ENCODE measurements at regions not wholly inside any gene's neighbourhood (a gene's known extent, or its start where the extent isn't known, plus 50 kb on each side); places are given as distances from the start of the nearest gene placed in this dataset.
"Not testable (repeated sequence)": the region's sequence is repeated elsewhere in the genome, so short reads cannot be mapped to it uniquely, and the experiment has no call there.

DNA sequence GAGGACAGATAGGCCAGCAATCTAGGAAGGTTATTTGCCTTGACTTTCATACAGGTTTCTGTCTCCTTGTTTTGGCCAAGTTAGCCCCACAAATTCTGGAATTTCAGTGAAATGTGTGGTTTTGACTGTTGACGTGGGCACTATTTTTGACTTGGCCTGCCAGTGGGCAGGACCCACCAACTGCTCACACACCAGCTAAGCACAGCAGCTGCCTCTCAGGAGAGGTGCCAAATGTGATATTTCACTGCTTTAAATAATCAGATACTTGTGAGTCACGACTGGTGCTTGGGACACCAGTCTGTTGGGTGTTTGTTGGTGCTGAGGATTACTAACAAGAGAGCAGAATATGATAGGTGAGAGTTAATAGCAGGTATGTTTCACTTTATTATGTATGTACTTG, 409.7 kb upstream of the MTPN start:
- DNase-seq = no peak
- ATAC-seq = no peak
- intact Hi-C loops (cut with DNase I) = no loop called here
- WGBS (ENCODE audit: insufficient coverage, low coverage, low lambda C conversion rate, missing lambda C conversion rate) = 52% methylated on average over 2 of the region's 2 CpGs
- Histone ChIP-seq H3K9me3 (no peaks in the 10 kb centered on the region), H3K27me3 (no peaks in the 10 kb centered on the region), H3K4me1 (no peaks in the 10 kb centered on the region), H3K4me3 (no peak overlapping the region), H3K36me3 (no peaks in the 10 kb centered on the region), H3K27ac (no peak overlapping the region)
- no peak for TF ChIP-seq POLR2A (IDR thresholded peaks at IDR 0.05)

DNA sequence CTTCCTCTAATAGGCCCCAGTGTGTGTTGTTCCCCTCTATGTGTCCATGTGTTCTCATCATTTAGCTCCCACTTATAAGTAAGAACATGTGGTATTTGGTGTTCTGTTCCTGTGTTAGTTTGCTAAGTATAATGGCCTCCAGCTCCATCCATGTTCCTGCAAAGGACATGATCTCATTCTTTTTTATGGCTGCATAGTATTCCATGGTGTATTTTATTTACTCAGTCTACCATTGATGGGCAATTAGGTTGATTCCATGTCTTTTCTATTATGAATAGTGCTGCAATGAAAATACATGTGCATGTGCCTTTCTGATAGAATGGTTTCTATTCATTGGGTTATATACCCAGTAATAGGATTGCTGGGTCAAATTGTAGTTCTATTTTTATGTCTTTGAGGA, 394.2 kb upstream of the MTPN start:
- DNase-seq; intact Hi-C loops (cut with DNase I); H3K27me3 ChIP-seq; ATAC-seq; H3K27ac ChIP-seq; H3K9me3 ChIP-seq; H3K4me3 ChIP-seq; H3K4me1 ChIP-seq; H3K36me3 ChIP-seq: not testable (repeated sequence)

DNA sequence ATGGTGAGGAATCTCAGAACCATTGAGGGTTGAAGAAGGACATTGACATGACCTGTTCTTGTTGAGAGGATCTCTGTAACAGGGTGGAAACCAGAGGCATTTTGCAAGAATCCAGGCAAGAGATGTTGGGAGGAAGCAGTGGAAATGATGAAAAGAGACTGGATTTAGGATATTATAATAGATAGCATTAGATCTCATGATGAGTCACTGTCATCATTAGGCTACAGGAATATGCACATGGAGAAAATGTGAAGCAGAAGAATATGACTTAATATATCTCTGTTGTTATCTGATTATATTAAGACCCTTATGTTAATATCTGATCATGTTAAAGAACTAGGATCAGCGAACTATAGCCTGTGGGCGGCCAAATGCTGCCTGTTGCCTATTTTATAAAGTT, 393.0 kb upstream of the MTPN start:
- WGBS (ENCODE audit: insufficient coverage, low coverage, low lambda C conversion rate, missing lambda C conversion rate) = 73% methylated on average over 2 of the region's 2 CpGs
- H3K27me3 ChIP-seq = no peaks in the 10 kb centered on the region
- H3K27ac ChIP-seq = no peak overlapping the region
- no peak for TF ChIP-seq POLR2A (IDR thresholded peaks at IDR 0.05)
- TF ChIP-seq, protein P1, sequence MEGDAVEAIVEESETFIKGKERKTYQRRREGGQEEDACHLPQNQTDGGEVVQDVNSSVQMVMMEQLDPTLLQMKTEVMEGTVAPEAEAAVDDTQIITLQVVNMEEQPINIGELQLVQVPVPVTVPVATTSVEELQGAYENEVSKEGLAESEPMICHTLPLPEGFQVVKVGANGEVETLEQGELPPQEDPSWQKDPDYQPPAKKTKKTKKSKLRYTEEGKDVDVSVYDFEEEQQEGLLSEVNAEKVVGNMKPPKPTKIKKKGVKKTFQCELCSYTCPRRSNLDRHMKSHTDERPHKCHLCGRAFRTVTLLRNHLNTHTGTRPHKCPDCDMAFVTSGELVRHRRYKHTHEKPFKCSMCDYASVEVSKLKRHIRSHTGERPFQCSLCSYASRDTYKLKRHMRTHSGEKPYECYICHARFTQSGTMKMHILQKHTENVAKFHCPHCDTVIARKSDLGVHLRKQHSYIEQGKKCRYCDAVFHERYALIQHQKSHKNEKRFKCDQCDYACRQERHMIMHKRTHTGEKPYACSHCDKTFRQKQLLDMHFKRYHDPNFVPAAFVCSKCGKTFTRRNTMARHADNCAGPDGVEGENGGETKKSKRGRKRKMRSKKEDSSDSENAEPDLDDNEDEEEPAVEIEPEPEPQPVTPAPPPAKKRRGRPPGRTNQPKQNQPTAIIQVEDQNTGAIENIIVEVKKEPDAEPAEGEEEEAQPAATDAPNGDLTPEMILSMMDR (IDR thresholded peaks at IDR 0.05) = no peak
- no peak overlapping the region for H3K4me3 ChIP-seq
- intact Hi-C loops (cut with DNase I) = no loop called here
- no peaks in the 10 kb centered on the region for H3K4me1 ChIP-seq
- ATAC-seq = no peak
- no peak for DNase-seq
- no peaks in the 10 kb centered on the region for H3K9me3 ChIP-seq
- H3K36me3 ChIP-seq = no peaks in the 10 kb centered on the region

DNA sequence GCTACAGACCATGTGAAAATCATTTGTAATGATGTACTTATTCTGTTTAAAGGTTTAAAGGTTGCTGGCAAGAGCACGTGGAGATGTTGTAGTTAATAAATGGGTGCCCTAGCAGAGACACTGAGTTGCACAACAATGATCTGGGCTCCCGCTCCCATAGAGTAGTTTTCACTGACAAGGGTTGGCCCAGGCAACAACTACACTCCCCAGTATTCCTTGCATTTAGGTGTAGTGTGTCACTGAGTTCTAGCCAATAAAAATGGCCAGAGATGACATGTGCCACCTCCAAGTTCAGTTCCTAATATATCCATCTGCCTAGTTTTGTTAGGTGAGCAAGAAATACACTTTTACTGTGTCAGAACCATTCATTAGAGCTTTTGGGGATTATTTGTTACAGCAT, 392.1 kb upstream of the MTPN start:
- intact Hi-C loops (cut with DNase I) = no loop called here
- TF ChIP-seq, protein P1 (IDR thresholded peaks at IDR 0.05) = no peak
- TF ChIP-seq POLR2A (IDR thresholded peaks at IDR 0.05) = no peak
- DNase-seq (no peak), ATAC-seq (no peak)
- no peaks in the 10 kb centered on the region for H3K36me3 ChIP-seq
- H3K27me3 ChIP-seq = no peaks in the 10 kb centered on the region
- H3K4me1 ChIP-seq = no peaks in the 10 kb centered on the region
- no peak overlapping the region for H3K4me3 ChIP-seq
- no peaks in the 10 kb centered on the region for H3K9me3 ChIP-seq
- H3K27ac ChIP-seq = no peak overlapping the region
- 13% methylated on average over 2 of the region's 2 CpGs for WGBS (ENCODE audit: insufficient coverage, low coverage, low lambda C conversion rate, missing lambda C conversion rate)

DNA sequence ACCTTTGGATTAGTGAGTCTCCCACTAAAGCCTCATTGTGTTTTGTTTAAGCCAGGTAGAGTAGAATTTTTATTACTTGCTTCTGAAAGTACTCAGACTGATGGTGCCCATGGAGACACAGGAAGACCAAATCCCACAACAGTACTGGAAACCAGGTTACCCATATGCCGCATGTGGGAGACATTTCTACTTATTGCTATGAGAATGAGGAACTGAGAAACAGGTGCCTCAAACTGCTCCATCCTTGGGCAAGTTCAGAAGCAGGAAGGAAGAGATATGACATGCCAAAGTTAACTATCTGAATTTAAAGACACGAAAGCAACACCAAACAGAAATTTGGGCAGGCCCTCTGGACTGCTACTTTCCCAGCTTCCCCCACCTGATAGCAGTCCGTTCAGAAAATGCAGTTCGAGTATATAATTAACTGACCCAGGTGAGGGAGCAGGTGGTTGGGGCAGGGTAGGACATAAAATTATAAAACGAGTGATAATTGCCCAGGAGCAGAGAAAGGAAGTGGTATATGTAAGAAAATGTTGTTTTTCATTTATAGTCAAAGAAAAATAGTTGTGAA, 382.3 kb upstream of the MTPN start:
- TF ChIP-seq POLR2A (IDR thresholded peaks at IDR 0.05) = no peak
- TF ChIP-seq, protein P1 (IDR thresholded peaks at IDR 0.05) = no peak
- H3K4me1 ChIP-seq = no peaks in the 10 kb centered on the region
- H3K36me3 ChIP-seq = no peaks in the 10 kb centered on the region
- no peaks in the 10 kb centered on the region for H3K27me3 ChIP-seq
- H3K27ac ChIP-seq = no peak overlapping the region
- no peaks in the 10 kb centered on the region for H3K9me3 ChIP-seq
- 22% methylated on average over 5 of the region's 5 CpGs for WGBS (ENCODE audit: insufficient coverage, low coverage, low lambda C conversion rate, missing lambda C conversion rate)
- no peak overlapping the region for H3K4me3 ChIP-seq
- no peak for DNase-seq
- no peak for ATAC-seq
- intact Hi-C loops (cut with DNase I) = no loop called here

DNA sequence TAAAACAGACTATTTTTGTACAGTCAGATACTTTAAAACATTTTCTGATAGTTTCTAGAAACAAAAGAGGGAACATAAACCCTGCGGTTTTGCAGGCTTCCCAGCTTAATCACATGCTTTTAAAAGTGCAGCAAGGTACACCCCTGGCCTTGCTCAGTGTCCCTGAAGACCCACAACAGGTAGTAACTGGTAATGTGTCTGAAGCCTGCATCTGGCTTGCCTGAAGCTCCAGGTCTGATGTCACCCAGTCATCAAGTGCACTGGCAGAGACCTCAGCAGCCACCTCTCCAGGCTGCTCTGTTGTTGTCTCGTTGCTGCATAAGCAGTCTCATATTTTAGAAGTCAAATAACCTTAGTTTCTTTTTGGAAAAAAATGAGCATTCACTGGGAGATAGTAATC, 376.1 kb upstream of the MTPN start:
- H3K4me1 ChIP-seq = no peaks in the 10 kb centered on the region
- no peaks in the 10 kb centered on the region for H3K36me3 ChIP-seq
- 24% methylated on average over 2 of the region's 2 CpGs for WGBS (ENCODE audit: insufficient coverage, low coverage, low lambda C conversion rate, missing lambda C conversion rate)
- no peaks in the 10 kb centered on the region for H3K27me3 ChIP-seq
- H3K4me3 ChIP-seq = no peak overlapping the region
- TF ChIP-seq POLR2A (IDR thresholded peaks at IDR 0.05) = no peak
- TF ChIP-seq, protein P1 (IDR thresholded peaks at IDR 0.05) = no peak
- no peak for ATAC-seq
- no peak for DNase-seq
- intact Hi-C loops (cut with DNase I) = no loop called here
- no peaks in the 10 kb centered on the region for H3K9me3 ChIP-seq
- no peak overlapping the region for H3K27ac ChIP-seq
